SKM-1 treated with dmso at 0.1 percent for 144 hours (cell line): ENCODE measurements at regions not wholly inside any gene's neighbourhood (a gene's known extent, or its start where the extent isn't known, plus 50 kb on each side); places are given as distances from the start of the nearest gene placed in this dataset.

Source experiments
- DNase-seq: peaks from one replicate; lab custom pipeline; 2025; ENCODE audit not compliant: unreplicated experiment; lab: John Stamatoyannopoulos, UW

DNA sequence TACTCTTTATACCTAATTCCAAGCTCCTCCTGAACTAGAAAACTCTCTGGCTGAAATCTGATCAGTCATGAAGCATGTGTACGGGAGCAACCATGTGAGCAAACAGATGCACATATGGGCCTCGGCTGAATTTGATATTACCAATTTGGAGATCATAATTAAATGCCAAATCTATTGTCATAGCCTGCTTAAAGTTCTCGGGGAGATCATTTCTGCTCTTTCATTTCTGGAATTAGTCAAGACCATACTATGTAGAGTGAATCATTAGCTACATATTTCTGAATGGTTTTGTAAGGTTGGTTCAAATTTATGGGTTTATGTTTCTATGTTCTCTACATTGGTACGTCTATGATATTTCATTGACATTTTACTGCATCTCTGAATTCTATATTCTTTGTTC is 205.5 kb downstream of the UBE2E3 start:
- DNase-seq = no peak

DNA sequence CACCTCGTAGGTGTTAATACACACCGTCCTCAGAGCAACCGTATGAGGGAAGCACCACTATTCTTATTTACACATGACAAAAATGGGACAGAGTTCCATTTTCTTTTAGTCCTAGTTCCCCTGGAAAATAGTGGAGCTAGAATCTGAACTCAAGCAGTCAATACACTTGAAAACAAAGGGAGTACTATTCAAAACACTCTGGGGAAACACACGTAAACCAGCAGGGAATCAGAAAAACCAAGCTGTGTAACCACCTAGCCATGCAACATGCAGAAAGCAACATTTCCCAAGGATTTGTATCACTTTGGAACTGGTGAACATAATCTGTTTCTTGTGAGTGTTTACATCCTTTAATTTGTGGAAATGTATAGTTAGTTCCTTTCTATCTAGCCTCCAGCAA is 208.2 kb downstream of the UBE2E3 start:
- no peak for DNase-seq

DNA sequence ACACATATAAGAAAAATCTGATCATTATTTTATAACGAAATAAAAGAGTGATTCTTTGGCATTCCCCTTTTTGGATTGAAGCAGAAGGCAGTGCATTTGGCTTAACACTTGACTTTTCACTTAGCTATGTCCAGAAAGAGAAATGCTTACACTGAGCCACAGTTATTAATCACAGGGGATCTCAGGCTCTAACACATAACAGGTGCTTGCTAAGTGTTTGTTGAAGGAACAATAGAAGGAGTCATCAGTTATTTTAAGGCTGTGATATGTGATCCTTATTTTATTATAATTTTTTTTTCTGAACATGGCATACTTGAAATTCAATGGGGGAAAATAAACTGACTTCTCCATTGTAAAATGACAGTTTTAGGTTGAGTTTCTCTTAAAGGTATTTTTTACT is 209.5 kb downstream of the UBE2E3 start:
- DNase-seq = no peak

DNA sequence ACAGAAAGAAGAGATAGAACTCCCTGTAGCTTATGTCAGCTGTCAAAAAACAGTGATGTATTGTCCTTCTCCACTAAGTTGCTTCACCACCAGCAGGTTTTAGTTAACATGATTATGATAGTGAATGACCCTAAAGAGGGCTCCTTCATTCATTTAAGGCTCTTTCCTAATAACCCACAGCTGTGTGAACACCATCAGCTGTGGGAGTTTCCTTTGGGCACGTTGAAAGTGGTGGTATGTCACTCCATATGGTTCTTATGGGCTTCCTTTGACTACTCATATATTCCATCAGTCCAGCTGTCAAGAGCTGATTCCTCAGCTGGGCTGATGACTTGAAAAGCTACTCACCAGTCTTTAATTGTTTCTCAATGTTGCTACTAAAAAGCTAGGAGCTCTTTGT is 210.3 kb downstream of the UBE2E3 start:
- DNase-seq = no peak

DNA sequence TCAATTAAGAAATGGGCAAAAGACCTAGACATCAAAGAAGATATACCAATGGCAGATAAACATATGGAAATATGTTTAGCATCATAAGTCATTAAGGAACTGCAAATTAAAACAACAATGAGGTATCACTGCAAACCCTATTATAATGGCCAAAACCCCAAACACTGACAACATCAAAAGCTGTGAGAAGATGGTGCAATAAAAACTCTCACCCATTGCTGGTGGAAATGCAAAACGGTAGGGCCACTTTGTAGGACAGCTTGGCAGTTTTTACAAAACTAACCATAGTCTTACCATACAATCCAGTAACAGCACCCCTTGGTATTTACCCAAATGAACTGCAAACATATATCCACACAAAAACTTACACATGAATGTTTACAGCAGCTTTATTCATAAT is 213.1 kb downstream of the UBE2E3 start:
- DNase-seq = no peak

DNA sequence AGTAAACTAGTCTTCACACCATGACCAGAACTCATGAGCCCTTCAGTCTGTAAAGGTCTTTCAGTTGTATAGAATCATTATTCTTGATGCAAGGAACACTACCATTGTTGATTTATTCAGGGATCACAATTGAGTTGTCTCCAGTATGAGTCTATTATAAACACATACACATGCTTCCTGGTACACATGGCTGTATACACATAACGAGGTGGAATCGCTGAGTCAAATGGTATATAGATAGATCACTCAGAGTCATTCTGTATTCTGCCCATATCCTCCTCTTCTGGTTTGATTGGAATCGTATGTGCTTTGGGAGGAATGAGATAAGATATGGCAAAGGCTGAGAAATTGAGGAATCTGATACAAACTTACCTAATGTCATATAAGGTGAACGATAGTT is 216.0 kb downstream of the UBE2E3 start:
- DNase-seq = no peak

DNA sequence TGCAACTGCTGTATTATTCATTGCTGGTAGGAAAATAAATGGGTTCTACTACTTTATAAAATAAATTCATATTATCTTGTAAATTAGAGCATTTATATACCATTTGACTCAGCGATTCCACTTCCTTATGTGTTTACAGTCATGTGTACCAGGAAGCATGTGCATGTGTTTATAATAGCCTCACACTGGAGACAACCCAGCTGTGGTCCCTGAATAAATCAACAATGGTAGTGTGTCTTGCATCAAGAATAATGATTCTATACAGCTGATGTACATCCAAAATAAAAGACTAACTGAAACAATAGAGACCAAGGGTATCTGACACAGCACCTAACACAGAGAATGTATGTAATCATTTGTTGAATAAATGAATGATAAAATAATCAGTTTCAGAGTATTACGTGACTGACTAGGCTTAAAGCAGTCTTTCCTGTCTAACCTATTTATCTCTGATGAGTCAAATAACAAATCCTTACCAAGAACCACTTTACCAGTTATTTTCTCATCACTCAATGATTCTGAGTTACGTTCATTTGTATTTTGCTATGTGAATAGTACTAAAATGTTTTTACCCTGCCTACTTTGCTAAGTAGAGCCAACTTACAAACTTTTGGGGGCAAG is 216.8 kb downstream of the UBE2E3 start:
- no peak for DNase-seq

DNA sequence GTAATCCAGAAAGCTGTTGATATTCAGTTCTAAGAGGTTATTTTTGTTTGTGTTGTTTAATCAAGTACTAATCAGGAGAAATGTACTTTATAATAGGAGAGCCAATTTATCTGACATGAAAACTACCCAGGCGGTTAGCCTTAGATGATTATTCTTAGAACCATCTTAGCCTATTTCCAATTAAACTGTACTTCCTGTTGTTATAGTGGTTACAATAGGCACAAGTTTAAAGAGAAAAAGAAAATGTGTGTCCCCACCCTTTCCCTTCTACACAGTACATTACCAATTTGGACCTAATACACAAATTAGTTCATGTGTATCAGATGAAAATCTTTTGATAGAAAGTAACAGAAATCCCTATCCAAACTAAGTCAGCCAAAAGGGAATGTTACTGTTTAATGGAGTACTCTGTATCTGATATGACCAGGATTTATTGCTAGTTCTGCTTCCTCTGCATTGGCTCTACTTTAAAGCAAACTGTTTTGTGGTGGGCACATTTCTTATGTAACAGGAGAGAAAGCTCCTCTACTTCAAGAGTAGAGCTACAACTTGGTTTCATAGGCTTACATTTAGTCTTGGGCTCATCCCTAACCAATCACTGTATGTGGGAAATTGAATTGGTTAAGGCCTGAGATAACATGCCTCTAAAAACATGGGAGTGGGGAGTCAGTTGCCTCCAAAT is 217.9 kb downstream of the UBE2E3 start:
- no peak for DNase-seq

DNA sequence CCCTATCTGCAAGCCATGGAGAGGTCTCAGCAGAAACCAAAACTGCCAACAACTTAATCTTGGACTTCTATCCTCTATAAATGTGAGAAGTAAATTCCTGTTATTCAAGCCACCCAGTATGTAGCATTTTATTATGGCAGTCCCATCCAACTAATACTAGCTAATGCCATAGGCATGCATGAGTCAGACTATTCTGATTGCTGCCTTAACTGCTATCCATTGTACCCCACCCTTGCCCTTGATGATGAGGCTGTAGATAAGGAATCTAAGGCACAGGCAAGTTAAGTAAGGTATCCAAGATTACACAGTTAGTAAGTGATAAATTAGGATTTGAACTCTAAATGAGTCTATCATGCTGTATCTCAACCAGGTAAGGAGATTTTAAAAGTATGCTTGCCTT is 223.0 kb downstream of the UBE2E3 start:
- no peak for DNase-seq

DNA sequence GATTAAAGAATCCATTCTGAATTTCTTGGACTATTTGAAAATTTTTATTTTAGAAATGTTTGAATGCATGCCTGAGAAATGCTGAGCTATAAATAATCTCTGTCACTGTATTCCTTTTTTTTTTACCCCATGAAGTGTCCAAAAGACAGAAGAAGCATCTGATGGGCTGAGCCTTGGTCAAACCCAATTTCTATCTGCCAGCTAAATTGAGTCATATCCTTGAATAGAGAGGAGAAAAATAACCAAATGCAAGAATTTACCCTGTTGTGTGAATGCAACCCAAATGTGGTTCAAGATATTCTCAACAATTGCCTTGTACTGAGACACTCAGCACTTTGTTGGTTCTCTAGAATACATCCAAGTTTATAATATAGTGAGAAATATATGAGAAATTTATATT is 223.5 kb downstream of the UBE2E3 start:
- DNase-seq = no peak

DNA sequence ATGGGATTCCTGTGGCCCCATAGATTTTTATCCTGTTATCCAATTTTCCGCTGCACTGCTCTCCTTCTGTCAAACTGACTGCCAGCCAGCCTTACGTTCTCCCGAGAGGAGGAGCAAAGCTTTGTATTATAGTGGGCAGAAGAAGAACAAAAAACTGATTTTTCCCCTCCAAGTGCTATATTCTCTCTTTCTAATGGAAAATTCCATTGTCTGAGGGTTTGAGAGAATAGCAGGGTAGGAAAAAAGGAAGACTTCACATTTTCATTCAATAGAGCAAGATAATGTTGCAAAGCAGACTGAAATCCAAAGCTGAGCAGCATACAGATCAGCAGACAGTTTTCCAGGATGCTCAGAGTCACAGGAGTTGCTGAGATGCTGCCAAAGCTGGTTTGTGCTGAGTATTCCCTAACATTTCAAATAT is 238.0 kb downstream of the UBE2E3 start:
- no peak for DNase-seq

DNA sequence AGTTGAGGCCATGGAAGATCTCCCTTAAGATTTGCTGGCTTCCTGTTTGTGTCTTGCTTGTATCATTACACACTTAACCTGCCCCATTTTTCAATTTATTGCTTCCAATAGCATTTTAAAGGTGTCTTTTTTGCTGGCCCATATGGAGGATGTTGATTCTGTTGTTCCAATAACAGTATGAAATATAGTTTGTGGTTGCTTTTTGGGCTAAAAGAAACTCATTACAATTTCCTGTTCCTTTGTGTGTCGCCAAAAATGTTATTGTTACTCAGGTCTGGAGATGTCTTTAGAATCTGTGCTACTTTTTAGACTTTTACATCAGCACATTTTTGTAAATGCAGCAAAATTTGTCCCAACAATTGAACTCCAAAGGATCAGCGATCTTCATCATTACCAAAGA is 234.0 kb upstream of the ITGA4 start:
- DNase-seq = no peak

DNA sequence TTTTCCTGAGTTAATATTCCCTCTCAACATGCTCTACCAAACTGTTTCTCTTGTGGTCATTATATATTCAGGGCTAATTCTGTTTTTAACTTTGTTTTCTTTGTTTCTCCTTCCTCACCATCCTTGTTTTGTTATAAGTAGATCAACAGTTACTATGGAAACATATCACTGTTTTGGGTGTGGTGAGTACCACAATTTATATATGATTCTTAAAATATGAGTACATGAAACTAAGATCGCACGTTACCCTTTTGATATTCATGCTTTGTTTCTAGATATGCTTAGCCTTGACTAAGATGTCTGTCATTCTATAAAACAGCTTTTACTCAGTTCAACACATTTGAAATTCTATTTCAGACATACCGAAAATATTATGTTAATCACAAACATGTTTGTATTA is 232.3 kb upstream of the ITGA4 start:
- DNase-seq = no peak

DNA sequence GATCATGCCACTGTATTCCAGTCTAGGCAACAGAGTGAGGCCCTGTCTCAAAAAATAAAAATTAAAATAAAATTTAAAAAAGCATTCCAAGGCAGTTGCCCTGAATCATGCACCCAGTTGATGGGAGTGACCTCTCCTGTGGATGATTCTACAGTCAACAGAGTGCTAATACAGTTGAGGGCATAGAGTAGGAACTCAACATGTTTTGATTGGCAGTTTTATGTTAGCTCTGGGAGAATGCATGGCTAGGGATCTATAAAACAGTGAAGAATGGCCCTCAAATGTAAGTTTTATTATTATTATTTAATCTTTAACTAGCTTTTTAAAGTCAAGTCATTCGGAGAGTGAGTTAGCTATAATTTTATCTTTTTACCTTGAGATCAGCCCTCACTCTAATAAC is 228.5 kb upstream of the ITGA4 start:
- no peak for DNase-seq

DNA sequence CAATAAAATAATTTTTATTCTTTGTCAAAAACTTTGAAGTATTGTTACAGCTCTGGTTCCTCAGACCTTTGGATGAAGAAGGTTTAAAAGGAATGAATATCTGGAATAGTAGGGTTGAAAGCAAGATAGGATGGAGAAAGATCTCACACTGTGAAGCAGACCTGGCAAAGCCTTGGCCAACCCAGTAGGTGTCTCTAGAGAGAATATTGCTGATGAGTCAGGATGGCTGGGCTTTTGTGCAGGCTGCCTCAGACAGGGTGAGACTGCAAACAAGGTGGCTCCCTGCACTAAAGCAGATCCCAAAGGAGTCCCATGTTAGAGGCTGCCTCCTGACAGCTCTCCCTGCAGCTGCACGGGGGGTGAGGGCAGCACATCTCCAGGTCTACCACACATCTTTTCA is 226.0 kb upstream of the ITGA4 start:
- DNase-seq = no peak

DNA sequence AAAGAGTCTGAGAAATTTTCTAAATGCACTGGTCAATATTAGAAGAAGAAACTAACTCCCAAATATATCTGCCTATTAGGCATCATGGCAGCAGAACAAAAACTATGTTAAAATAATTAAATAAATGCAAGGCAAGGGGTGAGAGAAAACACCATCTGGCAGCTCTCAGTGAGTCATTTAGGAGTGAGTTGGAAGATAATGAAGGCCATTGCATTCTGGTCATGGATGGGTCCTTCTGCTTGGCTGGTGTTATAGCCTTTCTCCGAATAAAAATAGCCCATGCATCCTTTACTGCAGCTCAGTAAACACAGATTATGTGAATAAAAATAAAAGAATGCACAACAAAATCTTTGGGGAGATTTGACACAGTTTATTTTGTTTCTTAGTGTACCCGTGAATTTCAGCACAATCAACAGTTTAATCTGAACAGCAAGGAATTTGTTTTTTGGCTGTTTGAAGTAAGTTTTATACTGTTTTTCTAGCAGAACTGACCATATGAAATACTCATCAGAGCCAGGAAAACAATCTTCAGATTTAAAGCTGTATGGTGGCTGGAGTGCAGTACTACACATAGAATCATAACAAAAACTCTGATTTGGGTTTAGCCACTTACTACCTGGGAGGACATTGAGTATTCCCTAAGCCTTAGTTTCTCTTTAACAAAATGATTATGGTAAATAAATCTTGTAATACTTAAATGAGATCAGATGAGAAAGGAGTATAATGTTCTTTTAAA is 225.1 kb upstream of the ITGA4 start:
- DNase-seq = no peak

DNA sequence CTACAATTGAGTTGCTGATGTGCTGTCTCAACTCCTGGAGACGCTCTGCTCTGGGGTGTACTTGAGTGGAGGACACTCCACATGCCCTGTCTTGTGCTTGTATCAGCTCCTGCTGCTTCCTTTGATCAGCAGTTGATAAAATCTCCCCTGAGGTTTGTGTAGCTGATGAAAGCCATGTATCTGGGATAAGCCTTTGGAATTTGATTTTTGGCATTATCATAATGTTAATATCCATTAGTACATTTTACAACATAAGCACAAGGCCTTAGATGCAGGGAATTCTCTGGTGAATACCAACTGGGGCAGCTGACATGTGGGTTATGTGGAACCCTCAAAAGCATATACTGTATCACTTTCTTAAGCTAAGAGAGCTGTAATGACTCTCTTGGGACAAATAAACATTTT is 222.7 kb upstream of the ITGA4 start:
- DNase-seq = no peak

DNA sequence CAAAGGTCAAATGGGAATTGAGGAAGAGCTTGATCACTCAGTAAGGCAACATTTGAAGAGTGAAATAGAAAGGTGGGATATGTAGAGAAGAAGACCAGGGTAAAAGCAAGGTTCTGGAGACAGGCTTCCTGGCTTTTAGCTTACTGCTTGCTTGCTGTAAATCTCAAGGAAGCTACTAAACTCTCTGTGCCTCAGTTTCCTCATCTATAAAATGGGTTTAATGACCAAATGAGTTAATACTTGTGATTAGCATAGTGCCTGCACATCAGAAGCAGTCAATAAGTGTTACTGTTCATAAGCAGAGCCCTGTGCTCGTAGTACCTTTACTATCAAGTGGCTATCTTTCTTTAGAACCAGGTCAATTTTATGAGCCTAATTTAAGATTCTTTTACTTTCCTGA is 222.2 kb upstream of the ITGA4 start:
- DNase-seq = no peak

DNA sequence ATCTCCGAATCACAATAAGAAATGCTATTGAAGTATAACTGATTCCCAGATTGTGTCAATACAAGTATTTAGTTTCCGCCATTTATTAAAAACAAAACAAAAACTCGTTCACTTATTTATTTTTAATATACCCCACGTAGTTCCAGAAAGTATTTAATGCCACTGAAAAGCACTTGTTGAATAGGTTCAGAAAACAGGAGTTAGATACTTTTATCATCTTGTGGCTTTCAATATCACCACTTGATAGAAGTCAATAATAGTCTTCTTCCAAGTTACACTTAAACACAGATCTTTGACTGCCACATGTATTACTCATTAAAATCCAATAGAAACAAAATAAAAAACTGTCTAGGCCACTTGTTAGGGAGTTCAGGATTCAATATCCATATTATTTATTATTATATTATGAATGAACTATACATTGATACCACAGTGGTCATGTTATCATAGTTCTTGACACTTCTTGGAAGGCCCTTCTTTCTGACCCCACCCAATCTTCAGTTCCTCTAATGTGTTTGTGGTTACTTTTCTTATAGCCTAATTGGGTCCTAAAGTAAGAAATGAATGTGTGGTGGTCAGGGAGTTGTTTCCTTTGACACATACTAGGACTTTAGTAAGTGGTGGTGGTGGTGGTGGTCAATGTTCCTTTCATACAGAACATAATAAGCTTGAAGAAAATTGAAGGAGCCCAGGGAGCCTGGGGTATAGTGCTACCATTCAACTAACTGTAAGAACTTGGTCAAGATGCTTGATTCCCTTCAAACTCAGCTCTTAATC is 221.3 kb upstream of the ITGA4 start:
- no peak for DNase-seq

DNA sequence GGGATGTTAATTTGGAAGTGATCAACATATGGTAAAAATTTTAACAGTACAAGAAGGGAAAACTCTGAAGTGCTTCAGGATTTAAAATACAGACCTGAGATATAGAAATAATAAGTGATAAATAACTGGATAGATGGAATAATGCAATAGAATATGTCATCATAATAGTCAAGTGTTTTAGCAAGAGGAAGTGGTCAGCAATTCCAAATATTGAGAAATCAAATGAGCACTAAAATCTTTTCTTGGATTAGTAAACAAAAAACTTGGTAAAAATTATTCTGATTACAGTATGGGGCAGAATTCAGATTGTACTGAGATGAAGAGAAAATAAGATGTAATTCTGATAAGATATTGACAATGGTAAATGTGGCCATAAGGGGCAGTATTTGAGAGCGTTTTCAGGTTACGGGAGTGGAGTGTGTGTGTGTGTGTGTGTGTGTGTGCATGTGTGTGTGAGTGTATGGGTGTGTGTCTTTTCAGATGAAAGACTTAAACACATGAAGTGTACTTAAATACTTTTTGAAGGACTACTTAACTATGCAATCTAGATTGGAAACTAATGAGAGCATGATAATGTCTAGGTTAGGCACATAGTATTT is 217.9 kb upstream of the ITGA4 start:
- no peak for DNase-seq

DNA sequence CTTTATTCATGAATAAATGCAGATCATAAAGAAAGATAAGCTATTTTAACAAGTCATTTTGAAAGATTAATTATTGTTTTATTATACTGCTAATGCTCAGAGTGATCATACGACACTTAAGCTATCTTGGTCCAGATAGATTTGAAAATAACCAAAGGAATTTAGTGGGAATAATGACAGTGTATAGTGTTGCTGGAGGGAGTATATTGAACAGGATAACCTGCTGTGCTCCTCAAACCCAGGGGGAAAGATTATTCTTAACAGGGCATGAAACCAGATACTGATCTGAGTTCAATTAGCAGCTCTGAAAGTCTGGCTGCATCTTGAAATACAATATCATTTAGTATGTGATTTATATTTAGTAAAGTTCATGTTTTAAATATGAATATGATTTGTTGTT is 216.3 kb upstream of the ITGA4 start:
- DNase-seq = no peak
